Gastroesophageal sphincter (tissue), 4 donors: ENCODE measurements at regions not wholly inside any gene's neighbourhood (a gene's known extent, or its start where the extent isn't known, plus 50 kb on each side); places are given as distances from the start of the nearest gene placed in this dataset.

ENCODE experiments used
- ATAC-seq: fragments of 150-250 bp; one replicate; pipeline ENCODE4 v1.9.1; 2016; ENCODE audit warnings: mild to moderate bottlenecking, moderate library complexity
- H3K27ac ChIP-seq, 4 donors: fragments of 200-600 bp; sonication (generic) in 3 of 4; 1 replicate in 3 of 4; 2 replicates in 1 of 4; pipeline ENCODE4 v1.5.1; 2016 to 2019
- H3K27me3 ChIP-seq: fragments of 200-600 bp; sonication (generic); one replicate; pipeline ENCODE4 v1.5.1; 2019
- H3K36me3 ChIP-seq, 2 donors: fragments of 200-600 bp; sonication (generic); one replicate each; pipeline ENCODE4 v1.5.1; 2019; ENCODE audit warnings: control low read depth in 1 of 2
- H3K4me1 ChIP-seq, 3 donors: fragments of 200-600 bp; sonication (generic); 1 replicate in 2 of 3; 2 replicates in 1 of 3; pipeline ENCODE4 v1.5.1; 2016 to 2019; ENCODE audit warnings: control low read depth in 2 of 3
- H3K4me3 ChIP-seq, 2 donors: fragments of 200-600 bp; sonication (generic); one replicate each; pipeline ENCODE4 v1.5.1; 2019; ENCODE audit warnings: mild to moderate bottlenecking in 1 of 2, moderate library complexity in 1 of 2
- H3K9me3 ChIP-seq, 3 donors: fragments of 200-600 bp; sonication (generic); one replicate each; pipeline ENCODE4 v1.5.1; 2017 to 2019; ENCODE audit warnings: control low read depth in 2 of 3
- EP300 ChIP-seq: sonication (generic); formaldehyde crosslinking; IDR thresholded peaks from one replicate; pipeline ENCODE4 v1.6.1; 2017; ENCODE audit warnings: antibody characterized with exemption, mild to moderate bottlenecking
- POLR2A ChIP-seq, 2 donors: fragments of 450-650 bp; IDR thresholded peaks; one replicate each; pipeline ENCODE4 v1.6.1; 2017; ENCODE audit warnings: antibody characterized with exemption in 2 of 2, mild to moderate bottlenecking in 2 of 2, moderate library complexity in 1 of 2
- POLR2AphosphoS5 ChIP-seq: sonication (generic); formaldehyde crosslinking; IDR thresholded peaks from one replicate; pipeline ENCODE4 v1.6.1; 2017; ENCODE audit warnings: antibody characterized with exemption
- WGBS, 2 donors: methylation state at CpG; one replicate each; pipeline ENCODE4 v1.1.5; 2018; ENCODE audit warnings: low coverage in 1 of 2; 5-methylcytosine and 5-hydroxymethylcytosine counted together
- TF ChIP-seq, protein P1 (sequence below), 4 experiments: fragments of 200-600 bp in 2 of 4; fragments of 450-650 bp in 2 of 4; sonication (generic) in 1 of 4; IDR thresholded peaks; one replicate each; pipeline ENCODE4 v1.5.1; 2017 to 2019; ENCODE audit warnings: antibody characterized with exemption in 4 of 4, mild to moderate bottlenecking in 2 of 4, moderate library complexity in 2 of 4

DNA sequence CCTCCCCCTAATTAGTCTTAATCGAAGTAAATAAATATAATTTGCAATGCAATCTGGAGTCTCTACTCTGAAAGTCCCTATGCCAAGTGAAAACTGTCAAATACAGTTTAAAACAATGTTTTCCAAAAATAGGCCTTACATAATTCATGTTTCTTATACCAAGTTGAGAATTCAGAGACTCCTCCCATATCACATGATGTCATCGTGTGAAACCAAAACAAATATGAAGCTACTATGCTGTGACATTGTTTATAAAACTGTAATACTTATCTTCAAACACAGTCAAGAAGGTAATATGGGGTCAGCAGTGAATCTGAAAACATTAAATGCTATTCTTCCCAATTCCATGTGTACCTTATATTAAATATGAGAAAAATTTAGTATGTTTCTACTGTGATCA, 940.2 kb upstream of the FANCL start:
- 36 to 55% methylated on average over 2 of the region's 2 CpGs for WGBS, 2 donors
- H3K27ac ChIP-seq = no peak overlapping the region

DNA sequence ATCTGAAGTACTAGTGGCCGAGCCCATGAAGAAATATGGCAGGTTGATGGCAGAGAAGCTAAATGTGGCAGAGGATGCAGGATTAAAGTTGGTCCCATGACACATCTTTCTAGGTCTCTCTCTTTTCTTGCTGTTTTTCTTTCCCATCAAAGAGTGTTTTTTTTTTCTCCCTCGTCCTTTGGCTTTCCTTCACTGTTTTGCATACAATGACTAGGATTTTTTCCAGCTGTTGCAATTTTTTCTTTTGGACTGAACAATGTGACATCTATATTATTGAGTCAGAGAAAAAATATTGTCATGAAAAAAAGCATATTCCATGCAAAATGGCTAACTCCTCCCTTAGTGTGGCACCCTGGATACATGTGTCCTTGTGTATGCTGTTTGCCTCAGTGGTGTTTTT, 939.5 kb upstream of the FANCL start:
- Histone ChIP-seq H3K36me3 (no peaks in the 10 kb centered on the region), H3K4me3 (no peak overlapping the region), H3K9me3 (no peaks in the 10 kb centered on the region), H3K27me3 (no peaks in the 10 kb centered on the region), H3K4me1 (peaks cover 0 to 14% (median 0%) of the 10 kb centered on the region in 3 donors), H3K27ac (no peak overlapping the region)
- no peak for TF ChIP-seq POLR2AphosphoS5
- TF ChIP-seq EP300 = no peak
- TF ChIP-seq POLR2A (IDR thresholded peaks at IDR 0.05) = no peak
- TF ChIP-seq, protein P1, sequence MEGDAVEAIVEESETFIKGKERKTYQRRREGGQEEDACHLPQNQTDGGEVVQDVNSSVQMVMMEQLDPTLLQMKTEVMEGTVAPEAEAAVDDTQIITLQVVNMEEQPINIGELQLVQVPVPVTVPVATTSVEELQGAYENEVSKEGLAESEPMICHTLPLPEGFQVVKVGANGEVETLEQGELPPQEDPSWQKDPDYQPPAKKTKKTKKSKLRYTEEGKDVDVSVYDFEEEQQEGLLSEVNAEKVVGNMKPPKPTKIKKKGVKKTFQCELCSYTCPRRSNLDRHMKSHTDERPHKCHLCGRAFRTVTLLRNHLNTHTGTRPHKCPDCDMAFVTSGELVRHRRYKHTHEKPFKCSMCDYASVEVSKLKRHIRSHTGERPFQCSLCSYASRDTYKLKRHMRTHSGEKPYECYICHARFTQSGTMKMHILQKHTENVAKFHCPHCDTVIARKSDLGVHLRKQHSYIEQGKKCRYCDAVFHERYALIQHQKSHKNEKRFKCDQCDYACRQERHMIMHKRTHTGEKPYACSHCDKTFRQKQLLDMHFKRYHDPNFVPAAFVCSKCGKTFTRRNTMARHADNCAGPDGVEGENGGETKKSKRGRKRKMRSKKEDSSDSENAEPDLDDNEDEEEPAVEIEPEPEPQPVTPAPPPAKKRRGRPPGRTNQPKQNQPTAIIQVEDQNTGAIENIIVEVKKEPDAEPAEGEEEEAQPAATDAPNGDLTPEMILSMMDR (IDR thresholded peaks at IDR 0.05) = no peak
- no peak for ATAC-seq
- WGBS, 2 donors = 25 to 50% methylated on average over 2 of the region's 2 CpGs

More for the DNA sequence above, 940.2 kb upstream of the FANCL start:
- no peaks in the 10 kb centered on the region for H3K27me3 ChIP-seq
- ATAC-seq = no peak
- H3K36me3 ChIP-seq = no peaks in the 10 kb centered on the region
- TF ChIP-seq EP300 = no peak
- TF ChIP-seq, protein P1 (IDR thresholded peaks at IDR 0.05) = no peak
- no peak for TF ChIP-seq POLR2AphosphoS5
- no peak for TF ChIP-seq POLR2A (IDR thresholded peaks at IDR 0.05)
- H3K4me3 ChIP-seq = no peak overlapping the region
- peaks cover 0 to 14% (median 0%) of the 10 kb centered on the region in 3 donors for H3K4me1 ChIP-seq
- H3K9me3 ChIP-seq = no peaks in the 10 kb centered on the region

DNA sequence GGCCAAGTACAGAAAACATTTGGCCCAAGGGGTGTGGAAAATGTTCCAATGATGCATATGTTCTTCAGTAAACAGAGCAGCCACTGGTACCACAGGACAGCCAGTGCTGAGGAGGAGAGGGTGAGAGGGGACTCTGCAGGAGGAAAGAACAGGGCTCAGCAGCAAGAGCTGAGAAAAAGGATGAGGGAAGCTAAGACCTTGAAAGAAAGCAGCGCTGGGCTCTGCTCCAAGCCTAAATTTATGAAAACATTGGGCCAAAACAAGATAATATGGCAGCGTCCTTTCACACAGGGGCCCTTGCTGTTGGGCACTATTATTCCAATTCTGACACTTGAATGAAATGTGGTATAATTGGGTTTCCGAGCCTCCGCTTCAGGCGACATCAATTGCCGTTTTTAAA, 939.0 kb upstream of the FANCL start:
- 73 to 85% methylated on average over 6 of the region's 6 CpGs for WGBS, 2 donors
- H3K9me3 ChIP-seq = no peaks in the 10 kb centered on the region
- H3K36me3 ChIP-seq = no peaks in the 10 kb centered on the region
- ATAC-seq = no peak
- H3K4me3 ChIP-seq = no peak overlapping the region
- no peak overlapping the region for H3K27ac ChIP-seq
- TF ChIP-seq, protein P1 (IDR thresholded peaks at IDR 0.05) = no peak
- TF ChIP-seq POLR2A (IDR thresholded peaks at IDR 0.05) (no peak), POLR2AphosphoS5 (no peak), EP300 (no peak)
- peaks cover 0 to 14% (median 0%) of the 10 kb centered on the region in 3 donors for H3K4me1 ChIP-seq
- no peaks in the 10 kb centered on the region for H3K27me3 ChIP-seq

DNA sequence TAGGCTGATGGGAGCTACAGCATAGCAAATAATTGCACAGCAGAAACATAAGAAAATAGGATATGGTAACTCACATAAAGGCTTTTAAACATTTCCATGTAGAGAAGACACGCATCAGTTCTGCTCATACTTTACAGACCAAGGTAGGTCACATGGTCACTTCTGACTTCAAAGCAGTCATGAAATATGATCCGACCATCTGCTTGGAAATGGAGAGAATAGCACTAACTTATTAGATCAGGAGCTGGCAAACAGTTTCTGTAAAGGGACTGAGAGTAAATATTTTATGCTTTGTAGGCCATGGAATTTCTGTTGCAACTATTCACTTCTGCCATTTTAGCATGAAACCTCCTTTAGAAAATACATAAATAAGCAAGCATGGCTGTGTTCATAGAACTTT, 936.6 kb upstream of the FANCL start:
- Histone ChIP-seq H3K4me1 (no peaks in the 10 kb centered on the region), H3K36me3 (no peaks in the 10 kb centered on the region), H3K27me3 (no peaks in the 10 kb centered on the region), H3K4me3 (no peak overlapping the region), H3K27ac (no peak overlapping the region), H3K9me3 (no peaks in the 10 kb centered on the region)
- no peak for ATAC-seq
- 75 to 90% methylated on average over 2 of the region's 2 CpGs for WGBS, 2 donors
- TF ChIP-seq POLR2AphosphoS5 (no peak), POLR2A (IDR thresholded peaks at IDR 0.05) (no peak), EP300 (no peak)
- TF ChIP-seq, protein P1 (IDR thresholded peaks at IDR 0.05) = no peak

DNA sequence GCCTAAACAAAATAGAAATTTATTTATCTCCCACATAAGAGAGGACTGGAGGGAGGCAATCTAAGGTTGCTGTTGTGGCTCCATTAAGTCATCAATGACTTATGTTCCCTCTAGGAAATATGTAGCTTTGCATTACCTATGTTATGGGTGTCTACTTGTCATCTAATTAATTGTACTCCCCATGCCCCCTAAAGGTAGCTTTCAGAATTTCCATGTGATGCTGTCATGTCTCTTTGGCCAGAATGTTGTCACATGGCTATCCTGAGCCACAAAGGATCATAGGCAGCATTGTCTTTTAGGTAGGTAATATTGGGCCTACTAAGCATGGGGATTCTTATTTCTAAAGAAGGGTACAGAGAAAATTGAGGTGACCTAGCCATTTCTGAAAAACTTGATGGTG, 935.6 kb upstream of the FANCL start:
- Histone ChIP-seq H3K27ac (no peak overlapping the region), H3K4me1 (no peaks in the 10 kb centered on the region), H3K27me3 (no peaks in the 10 kb centered on the region), H3K36me3 (no peaks in the 10 kb centered on the region), H3K4me3 (no peak overlapping the region), H3K9me3 (no peaks in the 10 kb centered on the region)
- no peak for ATAC-seq
- TF ChIP-seq, protein P1 (IDR thresholded peaks at IDR 0.05) = no peak
- no peak for TF ChIP-seq POLR2A (IDR thresholded peaks at IDR 0.05)
- no peak for TF ChIP-seq POLR2AphosphoS5
- TF ChIP-seq EP300 = no peak
